ENCODE measurements at regions not wholly inside any gene's neighbourhood (a gene's known extent, or its start where the extent isn't known, plus 50 kb on each side); places are given as distances from the start of the nearest gene placed in this dataset.
"Not testable (repeated sequence)": the region's sequence is repeated elsewhere in the genome, so short reads cannot be mapped to it uniquely, and the experiment has no call there.

- no peak for DNase-seq
Observed at GRCh38 chr16:87043231-87044031, 273.8 kb downstream of the C16orf95 start.

GRCh38 chr16:87044032-87044382, 273.2 kb downstream of the C16orf95 start:
- DNase-seq = no peak

GRCh38 chr16:87044829-87045228, 272.4 kb downstream of the C16orf95 start:
- DNase-seq = no peak

GRCh38 chr16:87045466-87046216, 271.6 kb downstream of the C16orf95 start:
- no peak for DNase-seq

GRCh38 chr16:87046235-87046634, 271.0 kb downstream of the C16orf95 start:
- DNase-seq = no peak

GRCh38 chr16:87047221-87048037, 269.8 kb downstream of the C16orf95 start:
- no peak for DNase-seq

GRCh38 chr16:87048038-87048729, 269.0 kb downstream of the C16orf95 start:
- no peak for DNase-seq

- DNase-seq = no peak
Observed at GRCh38 chr16:87048730-87049115, 268.5 kb downstream of the C16orf95 start.

GRCh38 chr16:87049216-87049615, 268.0 kb downstream of the C16orf95 start:
- not testable (repeated sequence) for DNase-seq

GRCh38 chr16:87050142-87050541, 267.1 kb downstream of the C16orf95 start:
- no peak for DNase-seq

- DNase-seq = no peak
Observed at GRCh38 chr16:87051526-87052320, 265.5 kb downstream of the C16orf95 start.

- no peak for DNase-seq
Observed at GRCh38 chr16:87052506-87052905, 264.7 kb downstream of the C16orf95 start.

GRCh38 chr16:87053016-87053982, 263.9 kb downstream of the C16orf95 start:
- no peak for DNase-seq

- no peak for DNase-seq
Observed at GRCh38 chr16:87054154-87054553, 263.0 kb downstream of the C16orf95 start.

- DNase-seq = no peak
Observed at GRCh38 chr16:87054856-87055255, 262.3 kb downstream of the C16orf95 start.

- no peak for DNase-seq
Observed at GRCh38 chr16:87056083-87056482, 261.1 kb downstream of the C16orf95 start.

GRCh38 chr16:87056551-87056950, 260.6 kb downstream of the C16orf95 start:
- no peak for DNase-seq

- no peak for DNase-seq
Observed at GRCh38 chr16:87057211-87057881, 259.8 kb downstream of the C16orf95 start.

- no peak for DNase-seq
Observed at GRCh38 chr16:87057951-87058560, 259.1 kb downstream of the C16orf95 start.

Data from activated naive CD4-positive, alpha-beta T cell treated with Interleukin-2 at 50 U/mL for 16 hours (primary cell).